BE2C (cell line): ENCODE measurements at regions not wholly inside any gene's neighbourhood (a gene's known extent, or its start where the extent isn't known, plus 50 kb on each side); places are given as distances from the start of the nearest gene placed in this dataset.

ENCODE experiments used
- DNase-seq: peaks from one replicate; pipeline ENCODE4 v3.0.0-alpha.2; 2020
- H3K27me3 ChIP-seq: fragments of 250-450 bp; sonication (Bioruptor Pico); 2 replicates; pipeline ENCODE4 v1.5.1; 2020; ENCODE audit warnings: mild to moderate bottlenecking
- H3K36me3 ChIP-seq: fragments of 250-450 bp; sonication (Bioruptor Pico); 2 replicates; pipeline ENCODE4 v1.5.1; 2020; ENCODE audit warnings: mild to moderate bottlenecking
- H3K4me1 ChIP-seq: fragments of 250-450 bp; sonication (Bioruptor Pico); 2 replicates; pipeline ENCODE4 v1.5.1; 2020
- H3K4me3 ChIP-seq: 2 replicates; pipeline ENCODE4 v1.5.1; 2011; ENCODE audit warnings: low read depth, low read length
- H3K9me3 ChIP-seq: fragments of 250-450 bp; sonication (Bioruptor Pico); 2 replicates; pipeline ENCODE4 v1.5.1; 2020
- CTCF ChIP-seq: IDR thresholded peaks from 2 replicates; pipeline ENCODE4 v1.5.1; 2012; ENCODE audit warnings: mild to moderate bottlenecking, low read depth, low read length

- Histone ChIP-seq H3K4me1 (no peaks in the 10 kb centered on the region), H3K9me3 (no peaks in the 10 kb centered on the region), H3K27me3 (no peaks in the 10 kb centered on the region), H3K4me3 (no peak overlapping the region), H3K36me3 (no peaks in the 10 kb centered on the region)
- DNase-seq, result no peak
- no peak for TF ChIP-seq CTCF
Observed at GRCh38 chr5:96220610-96221390, 212.2 kb downstream of the PCSK1 start.

- TF ChIP-seq CTCF, result no peak
- H3K36me3 ChIP-seq, result no peaks in the 10 kb centered on the region
- no peaks in the 10 kb centered on the region for H3K4me1 ChIP-seq
- no peaks in the 10 kb centered on the region for H3K27me3 ChIP-seq
- no peak overlapping the region for H3K4me3 ChIP-seq
- no peak for DNase-seq
- no peaks in the 10 kb centered on the region for H3K9me3 ChIP-seq
Observed at GRCh38 chr5:96219580-96220281, 213.3 kb downstream of the PCSK1 start.

GRCh38 chr5:96218653-96219052, 214.4 kb downstream of the PCSK1 start:
- Histone ChIP-seq H3K9me3 (no peaks in the 10 kb centered on the region), H3K36me3 (no peaks in the 10 kb centered on the region), H3K4me1 (no peaks in the 10 kb centered on the region), H3K27me3 (no peaks in the 10 kb centered on the region), H3K4me3 (no peak overlapping the region)
- TF ChIP-seq CTCF, result no peak
- DNase-seq, result no peak

- Histone ChIP-seq H3K4me3 (no peak overlapping the region), H3K27me3 (no peaks in the 10 kb centered on the region), H3K4me1 (no peaks in the 10 kb centered on the region), H3K36me3 (no peaks in the 10 kb centered on the region), H3K9me3 (no peaks in the 10 kb centered on the region)
- no peak for TF ChIP-seq CTCF
- DNase-seq, result no peak
Observed at GRCh38 chr5:96214442-96215197, 218.4 kb downstream of the PCSK1 start.

- no peaks in the 10 kb centered on the region for H3K4me1 ChIP-seq
- no peaks in the 10 kb centered on the region for H3K36me3 ChIP-seq
- TF ChIP-seq CTCF, result no peak
- no peaks in the 10 kb centered on the region; the same call in 1 of the 2 replicates for H3K9me3 ChIP-seq
- H3K27me3 ChIP-seq, result no peaks in the 10 kb centered on the region
- DNase-seq, result no peak
- no peak overlapping the region for H3K4me3 ChIP-seq
Observed at GRCh38 chr5:96209829-96210228, 223.2 kb downstream of the PCSK1 start.
